ENCODE measurements at regions not wholly inside any gene's neighbourhood (a gene's known extent, or its start where the extent isn't known, plus 50 kb on each side); places are given as distances from the start of the nearest gene placed in this dataset.

- H3F3A ChIP-seq (replicated peaks; ENCODE audit: low read depth), result no peaks in the 10 kb centered on the region
- H3K27ac ChIP-seq (ENCODE audit: low read depth), result no peak overlapping the region
- no peak overlapping the region; the same call in 1 of the 2 replicates for H2AFZ ChIP-seq
- Mint-ChIP-seq H3K27me3 (ENCODE audit: insufficient read depth, low read depth, poor library complexity) (no peaks in the 10 kb centered on the region), H3K4me1 (peaks cover 2% of the 10 kb centered on the region; the same call in 1 of the 3 replicates), H3K27ac (peak overlapping the region; percentile 19; the same call in 1 of the 2 replicates), H3K4me3 (no peak overlapping the region), H3K9me3 (no peaks in the 10 kb centered on the region), H3K36me3 (ENCODE audit: low read depth) (no peaks in the 10 kb centered on the region)
- no peaks in the 10 kb centered on the region for H3K9me2 ChIP-seq (ENCODE audit: insufficient read depth)
- H3K79me2 ChIP-seq (replicated peaks; ENCODE audit: insufficient read depth), result no peaks in the 10 kb centered on the region
- H3K4me1 ChIP-seq (ENCODE audit: insufficient read depth), result no peaks in the 10 kb centered on the region
- H3K4me2 ChIP-seq, result no peak overlapping the region
- no peak for ATAC-seq
- DNase-seq (ENCODE audit: low spot score), result no peak
- H3K27me3 ChIP-seq (ENCODE audit: insufficient read depth), result no peaks in the 10 kb centered on the region
- H3K36me3 ChIP-seq (ENCODE audit: insufficient read depth), result no peaks in the 10 kb centered on the region
- no peak overlapping the region for H3K4me3 ChIP-seq
- no peak for TF ChIP-seq POLR2AphosphoS5 (IDR thresholded peaks at IDR 0.05; ENCODE audit: low read depth)
- H4K20me1 ChIP-seq (replicated peaks; ENCODE audit: insufficient read depth), result no peaks in the 10 kb centered on the region
Observed at GRCh38 chr3:159654183-159655134, 334.2 kb upstream of the IL12A start.

GRCh38 chr3:159655202-159655601, 333.4 kb upstream of the IL12A start:
- H3K79me2 ChIP-seq (replicated peaks; ENCODE audit: insufficient read depth), result no peaks in the 10 kb centered on the region
- DNase-seq (ENCODE audit: low spot score), result no peak
- no peak overlapping the region for H2AFZ ChIP-seq
- no peaks in the 10 kb centered on the region for H3K9me2 ChIP-seq (ENCODE audit: insufficient read depth)
- no peaks in the 10 kb centered on the region for H4K20me1 ChIP-seq (replicated peaks; ENCODE audit: insufficient read depth)
- no peak overlapping the region for H3K27ac ChIP-seq (ENCODE audit: low read depth)
- H3K36me3 Mint-ChIP-seq (ENCODE audit: low read depth), result no peaks in the 10 kb centered on the region
- H3K4me1 Mint-ChIP-seq, result peaks cover 2% of the 10 kb centered on the region; the same call in 1 of the 3 replicates
- no peaks in the 10 kb centered on the region for H3F3A ChIP-seq (replicated peaks; ENCODE audit: low read depth)
- no peaks in the 10 kb centered on the region for H3K4me1 ChIP-seq (ENCODE audit: insufficient read depth)
- TF ChIP-seq JUNB (IDR thresholded peaks at IDR 0.05; ENCODE audit: unreplicated experiment), result no peak
- no peak for TF ChIP-seq CREB1 (CRISPR knock-in tag; IDR thresholded peaks at IDR 0.05; ENCODE audit: low read depth)
- H3K4me3 Mint-ChIP-seq, result no peak overlapping the region
- H3K4me2 ChIP-seq, result no peak overlapping the region
- no peaks in the 10 kb centered on the region for H3K27me3 Mint-ChIP-seq (ENCODE audit: insufficient read depth, low read depth, poor library complexity)
- no peak for ATAC-seq
- no peak overlapping the region for H3K27ac Mint-ChIP-seq
- no peak overlapping the region for H3K4me3 ChIP-seq
- no peaks in the 10 kb centered on the region for H3K36me3 ChIP-seq (ENCODE audit: insufficient read depth)
- no peaks in the 10 kb centered on the region for H3K27me3 ChIP-seq (ENCODE audit: insufficient read depth)
- no peaks in the 10 kb centered on the region for H3K9me3 Mint-ChIP-seq

GRCh38 chr3:159657176-159657575, 331.5 kb upstream of the IL12A start:
- H3K27ac ChIP-seq (ENCODE audit: low read depth), result no peak overlapping the region
- Mint-ChIP-seq H3K4me3 (no peak overlapping the region), H3K27me3 (ENCODE audit: insufficient read depth, low read depth, poor library complexity) (peaks cover 2% of the 10 kb centered on the region), H3K4me1 (peaks cover 2% of the 10 kb centered on the region; the same call in 1 of the 3 replicates), H3K36me3 (ENCODE audit: low read depth) (peaks cover 5% of the 10 kb centered on the region; the same call in 2 of the 3 replicates), H3K9me3 (peaks cover 9% of the 10 kb centered on the region), H3K27ac (no peak overlapping the region)
- no peak for DNase-seq (ENCODE audit: low spot score)
- H3K9me2 ChIP-seq (ENCODE audit: insufficient read depth), result no peaks in the 10 kb centered on the region
- H3F3A ChIP-seq (replicated peaks; ENCODE audit: low read depth), result no peaks in the 10 kb centered on the region
- no peaks in the 10 kb centered on the region for H3K36me3 ChIP-seq (ENCODE audit: insufficient read depth)
- no peaks in the 10 kb centered on the region for H3K79me2 ChIP-seq (replicated peaks; ENCODE audit: insufficient read depth)
- no peaks in the 10 kb centered on the region for H3K27me3 ChIP-seq (ENCODE audit: insufficient read depth)
- no peak overlapping the region for H3K4me3 ChIP-seq
- H4K20me1 ChIP-seq (replicated peaks; ENCODE audit: insufficient read depth), result no peaks in the 10 kb centered on the region
- ATAC-seq, result no peak
- no peaks in the 10 kb centered on the region for H3K4me1 ChIP-seq (ENCODE audit: insufficient read depth)
- no peak overlapping the region for H2AFZ ChIP-seq
- TF ChIP-seq ZNF114 (CRISPR knock-in tag; IDR thresholded peaks at IDR 0.05), result no peak
- TF ChIP-seq EZH2phosphoT487 (IDR thresholded peaks at IDR 0.05; ENCODE audit: unreplicated experiment), result no peak
- TF ChIP-seq, protein P1, sequence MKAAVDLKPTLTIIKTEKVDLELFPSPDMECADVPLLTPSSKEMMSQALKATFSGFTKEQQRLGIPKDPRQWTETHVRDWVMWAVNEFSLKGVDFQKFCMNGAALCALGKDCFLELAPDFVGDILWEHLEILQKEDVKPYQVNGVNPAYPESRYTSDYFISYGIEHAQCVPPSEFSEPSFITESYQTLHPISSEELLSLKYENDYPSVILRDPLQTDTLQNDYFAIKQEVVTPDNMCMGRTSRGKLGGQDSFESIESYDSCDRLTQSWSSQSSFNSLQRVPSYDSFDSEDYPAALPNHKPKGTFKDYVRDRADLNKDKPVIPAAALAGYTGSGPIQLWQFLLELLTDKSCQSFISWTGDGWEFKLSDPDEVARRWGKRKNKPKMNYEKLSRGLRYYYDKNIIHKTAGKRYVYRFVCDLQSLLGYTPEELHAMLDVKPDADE (IDR thresholded peaks at IDR 0.05), result no peak
- no peak for TF ChIP-seq ZNF331 (CRISPR knock-in tag; IDR thresholded peaks at IDR 0.05; ENCODE audit: low read depth)
- no peak for TF ChIP-seq EZH2 (IDR thresholded peaks at IDR 0.05; ENCODE audit: low read depth, unreplicated experiment)
- TF ChIP-seq POLR2AphosphoS5 (IDR thresholded peaks at IDR 0.05; ENCODE audit: low read depth), result no peak
- no peak for TF ChIP-seq NANOG (IDR thresholded peaks at IDR 0.05; ENCODE audit: borderline replicate concordance)
- H3K4me2 ChIP-seq, result no peak overlapping the region
